Keratinocyte (primary cell): ENCODE measurements at regions not wholly inside any gene's neighbourhood (a gene's known extent, or its start where the extent isn't known, plus 50 kb on each side); places are given as distances from the start of the nearest gene placed in this dataset.

ENCODE experiments used
- DNase-seq: peaks from one replicate; pipeline ENCODE4 v3.0.0-alpha.2; 2011; ENCODE audit warnings: low read depth, missing footprints, low spot score
- FAIRE-seq: peaks from 2 replicates; lab custom pipeline; 2011; peaks lifted over from hg19 to GRCh38; lab: Jason Lieb, UNC
- H2AFZ ChIP-seq: 2 replicates; pipeline ENCODE4 v1.6.0; 2012; ENCODE audit warnings: low read length, control low read depth, inconsistent platforms; ENCODE audit not compliant: control insufficient read depth
- H3K27ac ChIP-seq: 2 replicates; pipeline ENCODE4 v1.5.1; 2011; ENCODE audit warnings: low read length; ENCODE audit not compliant: control insufficient read depth, insufficient read depth
- H3K27me3 ChIP-seq: 3 replicates; pipeline ENCODE4 v1.6.0; 2011; ENCODE audit warnings: low read length; ENCODE audit not compliant: control insufficient read depth, insufficient read depth; ENCODE audit errors: extremely low read depth
- H3K36me3 ChIP-seq, 2 experiments: 2 replicates in 1 of 2; 3 replicates in 1 of 2; pipeline ENCODE4 v1.5.1; 2011; ENCODE audit warnings: low read length in 2 of 2, mild to moderate bottlenecking in 1 of 2; ENCODE audit not compliant: control insufficient read depth in 2 of 2, insufficient read depth in 2 of 2; ENCODE audit errors: extremely low read depth in 1 of 2
- H3K4me1 ChIP-seq: 3 replicates; pipeline ENCODE4 v1.5.1; 2011; ENCODE audit warnings: low read length; ENCODE audit not compliant: control insufficient read depth, insufficient read depth; ENCODE audit errors: extremely low read depth
- H3K4me2 ChIP-seq: 3 replicates; pipeline ENCODE4 v1.6.0; 2011; ENCODE audit warnings: low read depth, low read length; ENCODE audit not compliant: control insufficient read depth, insufficient read depth; ENCODE audit errors: extremely low read depth
- H3K4me3 ChIP-seq, 3 experiments: fragments of 200-600 bp in 1 of 3; sonication (generic) in 1 of 3; 2 replicates in 2 of 3; 3 replicates in 1 of 3; pipeline ENCODE4 v1.5.1; 2011 to 2016; ENCODE audit warnings: low read length in 3 of 3, mild to moderate bottlenecking in 3 of 3, control low read depth in 2 of 3, inconsistent platforms in 1 of 3, low read depth in 1 of 3, mixed read lengths in 1 of 3, mixed run types in 1 of 3, moderate library complexity in 1 of 3; ENCODE audit not compliant: control insufficient read depth in 2 of 3, insufficient read depth in 2 of 3; ENCODE audit errors: extremely low read depth in 1 of 3
- H3K79me2 ChIP-seq: 2 replicates; pipeline ENCODE4 v1.6.0; 2012; ENCODE audit warnings: low read length; ENCODE audit not compliant: control insufficient read depth, insufficient read depth
- H3K9ac ChIP-seq: 3 replicates; pipeline ENCODE4 v1.6.0; 2011; ENCODE audit warnings: low read length; ENCODE audit not compliant: control insufficient read depth, insufficient read depth; ENCODE audit errors: extremely low read depth
- H3K9me1 ChIP-seq: 3 replicates; pipeline ENCODE4 v1.6.0; 2011; ENCODE audit warnings: low read length; ENCODE audit not compliant: control insufficient read depth, insufficient read depth; ENCODE audit errors: extremely low read depth
- H3K9me3 ChIP-seq: 2 replicates; pipeline ENCODE4 v1.5.1; 2012; ENCODE audit warnings: low read depth, low read length; ENCODE audit not compliant: control insufficient read depth
- H4K20me1 ChIP-seq: 3 replicates; pipeline ENCODE4 v1.6.0; 2011; ENCODE audit warnings: low read length; ENCODE audit not compliant: control insufficient read depth, insufficient read depth; ENCODE audit errors: extremely low read depth
- EZH2 ChIP-seq: IDR thresholded peaks from one replicate; pipeline ENCODE4 v1.6.1; 2012; ENCODE audit warnings: inconsistent platforms, mild to moderate bottlenecking, low read length, moderate library complexity
- dilution Hi-C: fragments of 300-500 bp; cut with MboI; formaldehyde crosslinking; loops from one replicate; pipeline ENCODE4 v1.7.0; 2020; ENCODE audit warnings: low sequenced_read_pairs; ENCODE audit not compliant: extremely low pct_ligation_motif_present
- TF ChIP-seq, protein P1 (sequence below), 3 experiments: IDR thresholded peaks in 1 of 3; conservative IDR thresholded peaks in 1 of 3; optimal IDR thresholded peaks in 1 of 3; 2 replicates in 2 of 3; 3 replicates in 1 of 3; pipeline versions ENCODE3 to v1.5.1; 2011; ENCODE audit warnings: low read length in 3 of 3, mild to moderate bottlenecking in 3 of 3, moderate library complexity in 2 of 3, control low read depth in 1 of 3, inconsistent platforms in 1 of 3; ENCODE audit not compliant: insufficient read depth in 2 of 3; ENCODE audit errors: extremely low read depth in 1 of 3

DNA sequence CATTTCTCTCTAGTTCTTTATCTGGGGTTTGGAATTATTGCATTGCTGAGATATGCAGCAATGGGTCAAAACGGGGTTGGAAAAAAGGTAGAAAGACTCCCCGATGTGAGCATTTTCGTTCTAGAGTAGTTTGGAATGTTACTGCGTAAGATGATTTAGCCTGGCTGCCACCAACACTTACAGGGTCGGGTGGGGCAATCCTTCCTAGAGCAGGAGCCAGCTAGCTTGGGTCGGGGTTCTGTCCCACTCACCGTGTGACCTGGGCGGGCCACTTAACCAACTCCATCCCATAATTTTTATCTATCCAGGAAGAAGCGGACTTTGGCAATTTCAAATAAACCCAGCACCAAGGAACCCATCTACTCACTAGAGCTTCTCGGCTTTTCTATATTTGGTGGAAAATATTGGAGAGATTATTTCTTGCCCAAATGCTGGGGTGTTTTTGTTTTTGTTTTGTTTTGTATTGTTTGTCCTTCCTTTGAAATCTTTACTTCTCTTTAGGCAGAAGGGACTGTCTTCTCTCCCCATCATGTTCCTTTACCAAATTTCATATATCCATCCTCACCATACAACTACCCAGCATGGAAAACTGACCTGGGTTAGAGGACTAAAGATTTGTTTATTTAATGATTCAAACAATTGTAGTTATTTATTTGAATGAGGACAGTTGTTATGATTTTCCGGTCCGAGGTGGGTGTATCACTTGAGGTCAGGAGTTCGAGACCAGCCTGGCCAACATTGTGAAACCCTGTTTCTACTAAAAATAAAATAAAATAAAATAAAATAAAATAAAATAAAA lies 72.4 kb downstream of the GPX5 start:
- Histone ChIP-seq H3K27ac (peak overlapping the region; percentile 19), H3K9ac (peak overlapping the region; percentile 29), H2AFZ (peak overlapping the region; percentile 72), H3K4me1 (no peaks in the 10 kb centered on the region), H3K4me2 (peak overlapping the region; percentile 71), H3K79me2 (no peaks in the 10 kb centered on the region), H3K9me1 (no peaks in the 10 kb centered on the region), H3K36me3 (no peaks in the 10 kb centered on the region), H3K4me3 (peak overlapping the region; percentile 37 to 71 (median 70)), H3K9me3 (no peaks in the 10 kb centered on the region), H4K20me1 (no peaks in the 10 kb centered on the region), H3K27me3 (no peaks in the 10 kb centered on the region)
- dilution Hi-C loops = no loop called here
- no peak for DNase-seq
- FAIRE-seq = no peak
- TF ChIP-seq, protein P1, sequence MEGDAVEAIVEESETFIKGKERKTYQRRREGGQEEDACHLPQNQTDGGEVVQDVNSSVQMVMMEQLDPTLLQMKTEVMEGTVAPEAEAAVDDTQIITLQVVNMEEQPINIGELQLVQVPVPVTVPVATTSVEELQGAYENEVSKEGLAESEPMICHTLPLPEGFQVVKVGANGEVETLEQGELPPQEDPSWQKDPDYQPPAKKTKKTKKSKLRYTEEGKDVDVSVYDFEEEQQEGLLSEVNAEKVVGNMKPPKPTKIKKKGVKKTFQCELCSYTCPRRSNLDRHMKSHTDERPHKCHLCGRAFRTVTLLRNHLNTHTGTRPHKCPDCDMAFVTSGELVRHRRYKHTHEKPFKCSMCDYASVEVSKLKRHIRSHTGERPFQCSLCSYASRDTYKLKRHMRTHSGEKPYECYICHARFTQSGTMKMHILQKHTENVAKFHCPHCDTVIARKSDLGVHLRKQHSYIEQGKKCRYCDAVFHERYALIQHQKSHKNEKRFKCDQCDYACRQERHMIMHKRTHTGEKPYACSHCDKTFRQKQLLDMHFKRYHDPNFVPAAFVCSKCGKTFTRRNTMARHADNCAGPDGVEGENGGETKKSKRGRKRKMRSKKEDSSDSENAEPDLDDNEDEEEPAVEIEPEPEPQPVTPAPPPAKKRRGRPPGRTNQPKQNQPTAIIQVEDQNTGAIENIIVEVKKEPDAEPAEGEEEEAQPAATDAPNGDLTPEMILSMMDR (optimal IDR thresholded peaks at IDR 0.05 in 1 of 3, IDR thresholded peaks at IDR 0.05 in 1 of 3, conservative IDR thresholded peaks at IDR 0.05 in 1 of 3; ENCODE audit: extremely low read depth in 1 of 3, insufficient read depth in 2 of 3, low read length in 3 of 3) = no peak
- TF ChIP-seq EZH2 = no peak

DNA sequence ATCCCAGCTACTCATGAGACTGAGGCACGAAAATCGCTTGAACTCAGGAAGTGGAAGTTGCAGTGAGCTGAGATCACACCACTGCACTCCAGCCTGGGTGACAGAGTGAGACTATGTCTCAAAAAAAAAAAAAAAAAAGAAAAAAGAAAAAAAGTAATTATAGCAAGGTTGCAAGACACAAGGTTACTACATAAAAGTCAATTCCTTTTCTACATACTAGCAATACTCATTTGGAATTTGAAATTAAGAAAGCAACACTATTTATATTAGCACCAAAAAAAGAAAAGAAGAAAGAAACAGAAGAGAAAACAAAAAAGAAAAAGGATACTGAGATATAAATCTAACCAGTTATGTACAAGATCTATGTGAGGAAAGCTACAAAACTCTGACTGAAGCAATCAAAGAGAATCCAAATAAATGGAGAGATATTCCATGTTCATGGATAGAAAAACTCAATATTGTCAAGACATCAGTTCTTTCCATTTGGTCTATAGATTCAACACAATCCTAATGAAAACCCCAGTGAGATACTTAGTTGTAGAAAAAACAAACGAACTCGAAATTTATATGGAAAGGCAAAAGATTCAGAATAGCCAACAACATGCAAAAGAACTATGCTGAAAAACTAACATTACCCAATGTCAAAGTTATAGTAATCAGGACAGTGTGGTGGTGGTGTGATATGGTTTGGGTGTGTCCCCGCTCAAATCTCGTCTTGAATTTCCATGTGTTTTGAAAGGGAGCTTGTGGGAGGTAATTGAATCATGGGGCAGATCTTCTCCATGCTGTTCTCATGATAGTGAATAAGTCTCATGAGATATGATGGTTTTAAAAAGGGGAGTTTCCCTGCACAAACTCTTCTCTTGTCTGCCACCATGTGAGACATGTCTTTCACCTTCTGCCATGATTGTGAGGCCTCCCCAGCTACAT lies 73.3 kb downstream of the GPX5 start:
- DNase-seq (no peak), FAIRE-seq (no peak)
- no peak for TF ChIP-seq EZH2
- TF ChIP-seq, protein P1 (optimal IDR thresholded peaks at IDR 0.05 in 1 of 3, IDR thresholded peaks at IDR 0.05 in 1 of 3, conservative IDR thresholded peaks at IDR 0.05 in 1 of 3; ENCODE audit: extremely low read depth in 1 of 3, insufficient read depth in 2 of 3, low read length in 3 of 3) = no peak
- Histone ChIP-seq H3K36me3 (no peaks in the 10 kb centered on the region), H3K9ac (no peak overlapping the region), H4K20me1 (no peaks in the 10 kb centered on the region), H3K9me1 (no peaks in the 10 kb centered on the region), H3K4me1 (no peaks in the 10 kb centered on the region), H2AFZ (no peak overlapping the region), H3K79me2 (no peaks in the 10 kb centered on the region), H3K27ac (no peak overlapping the region), H3K4me2 (no peak overlapping the region), H3K27me3 (no peaks in the 10 kb centered on the region), H3K9me3 (no peaks in the 10 kb centered on the region), H3K4me3 (no peak overlapping the region)
- dilution Hi-C loops = no loop called here
